Parathyroid adenoma (tissue), 2 donors: ENCODE measurements at regions not wholly inside any gene's neighbourhood (a gene's known extent, or its start where the extent isn't known, plus 50 kb on each side); places are given as distances from the start of the nearest gene placed in this dataset.

Source experiments
- H2AFZ ChIP-seq: fragments of 300-600 bp; sonication (generic); one replicate; pipeline ENCODE4 v1.7.0; 2017; ENCODE audit warnings: antibody characterized with exemption, mild to moderate bottlenecking
- H3K27ac ChIP-seq: fragments of 300-600 bp; sonication (generic); one replicate; pipeline ENCODE4 v1.7.0; 2017
- H3K27me3 ChIP-seq: fragments of 300-600 bp; sonication (generic); one replicate; pipeline ENCODE4 v1.7.0; 2017; ENCODE audit warnings: low read length; ENCODE audit not compliant: control insufficient read depth, insufficient read depth
- H3K36me3 ChIP-seq: fragments of 300-600 bp; sonication (generic); one replicate; pipeline ENCODE4 v1.7.0; 2017; ENCODE audit warnings: low read length; ENCODE audit not compliant: control insufficient read depth, insufficient read depth
- H3K4me1 ChIP-seq: fragments of 300-600 bp; sonication (generic); one replicate; pipeline ENCODE4 v1.7.0; 2017; ENCODE audit warnings: control low read depth
- H3K4me2 ChIP-seq: fragments of 300-600 bp; sonication (generic); one replicate; pipeline ENCODE4 v1.7.0; 2017; ENCODE audit warnings: low read length
- H3K4me3 ChIP-seq: fragments of 300-600 bp; sonication (generic); one replicate; pipeline ENCODE4 v1.7.0; 2017; ENCODE audit warnings: low read depth, low read length
- H3K79me2 ChIP-seq: fragments of 300-600 bp; sonication (generic); one replicate; pipeline ENCODE4 v1.7.0; 2017; ENCODE audit warnings: control low read depth
- H3K9ac ChIP-seq: fragments of 300-600 bp; sonication (generic); one replicate; pipeline ENCODE4 v1.7.0; 2017; ENCODE audit warnings: mild to moderate bottlenecking
- H3K9me3 ChIP-seq: fragments of 300-600 bp; sonication (generic); one replicate; pipeline ENCODE4 v1.7.0; 2017; ENCODE audit warnings: low read length; ENCODE audit not compliant: control insufficient read depth
- CTCF ChIP-seq: fragments of 300-600 bp; sonication (generic); IDR thresholded peaks from one replicate; pipeline ENCODE4 v1.7.0; 2017; ENCODE audit warnings: antibody characterized with exemption, mild to moderate bottlenecking
- donor health status: primary hyperparathyroidism.

DNA sequence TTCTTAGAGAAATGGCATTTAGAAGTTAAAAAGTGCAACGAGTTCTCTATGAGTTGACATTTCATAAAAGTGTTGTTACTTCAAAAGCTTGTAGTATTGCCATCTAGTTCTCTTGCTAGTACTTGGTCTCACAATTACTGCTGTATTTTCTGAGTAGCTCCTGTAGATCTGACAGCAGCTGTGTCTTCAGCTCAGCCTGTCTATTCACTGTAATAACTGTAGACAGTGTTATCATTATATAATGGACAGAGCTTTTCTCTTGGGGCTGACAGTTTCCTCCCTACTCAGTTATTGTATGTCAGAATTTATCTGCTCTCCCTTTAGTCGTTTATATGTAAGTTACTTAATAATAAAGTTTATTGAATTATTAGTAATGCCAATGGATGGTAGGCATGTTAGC is 388.7 kb upstream of the VSTM2A start:
- no peaks in the 10 kb centered on the region for H3K27me3 ChIP-seq
- no peak for TF ChIP-seq CTCF
- H3K9me3 ChIP-seq = no peaks in the 10 kb centered on the region
- H3K4me1 ChIP-seq = no peaks in the 10 kb centered on the region
- no peak overlapping the region for H3K27ac ChIP-seq
- H3K4me3 ChIP-seq = no peak overlapping the region
- no peaks in the 10 kb centered on the region for H3K79me2 ChIP-seq
- no peak overlapping the region for H3K4me2 ChIP-seq
- no peak overlapping the region for H2AFZ ChIP-seq
- no peaks in the 10 kb centered on the region for H3K36me3 ChIP-seq
- H3K9ac ChIP-seq = no peak overlapping the region

- H2AFZ ChIP-seq = no peak overlapping the region
- no peaks in the 10 kb centered on the region for H3K4me1 ChIP-seq
- no peak for TF ChIP-seq CTCF
- no peaks in the 10 kb centered on the region for H3K79me2 ChIP-seq
- H3K4me3 ChIP-seq = no peak overlapping the region
- no peak overlapping the region for H3K9ac ChIP-seq
- H3K27me3 ChIP-seq = no peaks in the 10 kb centered on the region
- no peaks in the 10 kb centered on the region for H3K36me3 ChIP-seq
- no peaks in the 10 kb centered on the region for H3K9me3 ChIP-seq
- H3K27ac ChIP-seq = no peak overlapping the region
- H3K4me2 ChIP-seq = no peak overlapping the region
Measured at GRCh38 chr7:54159088-54159487, 383.1 kb upstream of the VSTM2A start.

GRCh38 chr7:54161621-54162020 is 380.6 kb upstream of the VSTM2A start:
- H3K27ac ChIP-seq = no peak overlapping the region
- H3K79me2 ChIP-seq = no peaks in the 10 kb centered on the region
- H3K4me2 ChIP-seq = no peak overlapping the region
- H3K36me3 ChIP-seq = no peaks in the 10 kb centered on the region
- H3K9ac ChIP-seq = no peak overlapping the region
- H3K27me3 ChIP-seq = no peaks in the 10 kb centered on the region
- H3K4me1 ChIP-seq = no peaks in the 10 kb centered on the region
- H2AFZ ChIP-seq = no peak overlapping the region
- no peak for TF ChIP-seq CTCF
- no peaks in the 10 kb centered on the region for H3K9me3 ChIP-seq
- H3K4me3 ChIP-seq = no peak overlapping the region

DNA sequence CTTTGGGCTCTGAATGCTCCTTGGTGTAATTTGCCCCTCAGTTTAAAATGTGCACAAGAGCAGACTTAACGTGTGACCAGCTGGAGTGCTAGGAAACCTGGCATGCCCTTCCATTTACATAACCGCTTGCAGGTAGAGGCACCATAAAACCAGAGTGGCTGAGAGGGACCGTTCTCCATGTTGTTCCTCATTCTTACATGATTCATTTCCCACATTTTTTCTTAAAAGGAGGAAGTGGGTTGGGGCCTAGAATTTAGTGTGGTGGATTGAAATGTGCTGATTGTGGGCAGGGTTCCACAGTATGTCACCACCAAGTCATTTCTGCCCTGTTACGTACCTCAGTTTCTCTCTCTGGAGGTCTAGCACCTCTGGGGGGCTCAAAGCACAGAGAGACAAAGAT is 375.8 kb upstream of the VSTM2A start:
- Histone ChIP-seq H3K27ac (no peak overlapping the region), H3K9me3 (no peaks in the 10 kb centered on the region), H3K79me2 (no peaks in the 10 kb centered on the region), H3K9ac (no peak overlapping the region), H3K4me1 (no peaks in the 10 kb centered on the region), H3K4me3 (no peak overlapping the region), H3K4me2 (no peak overlapping the region), H2AFZ (no peak overlapping the region), H3K27me3 (no peaks in the 10 kb centered on the region), H3K36me3 (no peaks in the 10 kb centered on the region)
- TF ChIP-seq CTCF = no peak

DNA sequence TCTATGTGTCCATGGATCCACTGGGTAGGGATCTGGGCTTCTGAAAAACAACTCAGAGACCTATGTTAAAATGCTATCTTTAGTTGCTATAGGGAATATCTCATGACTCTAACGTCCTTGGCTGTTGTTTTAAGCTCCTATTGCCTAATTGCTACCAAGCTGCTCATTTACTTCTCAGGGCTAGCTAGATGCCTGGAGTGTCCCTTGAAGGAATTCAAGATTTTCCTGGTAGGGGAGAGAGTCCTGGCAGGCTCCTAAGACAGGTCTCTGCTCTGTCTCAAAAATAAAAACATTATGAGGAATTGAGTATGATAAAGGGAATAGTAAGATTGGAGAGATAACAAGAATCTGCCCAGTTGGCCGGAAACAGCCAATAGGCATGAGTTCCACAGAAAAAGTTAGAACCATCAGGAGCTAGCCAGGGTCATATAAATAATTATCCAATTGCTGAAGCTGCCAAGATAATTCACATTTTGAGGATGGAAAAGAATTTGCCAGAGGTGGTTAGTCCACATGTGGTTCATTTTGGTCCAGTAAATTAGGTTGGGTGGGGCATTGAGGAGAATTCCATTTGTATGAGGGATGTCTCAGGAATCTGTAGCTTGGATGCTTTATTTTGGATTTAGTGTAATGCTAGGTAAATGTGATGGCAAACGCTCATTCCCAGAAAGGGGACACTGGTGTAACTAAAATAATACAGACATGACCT is 362.7 kb upstream of the VSTM2A start:
- H3K9ac ChIP-seq = no peak overlapping the region
- H3K4me2 ChIP-seq = no peak overlapping the region
- H3K9me3 ChIP-seq = no peaks in the 10 kb centered on the region
- H3K4me1 ChIP-seq = no peaks in the 10 kb centered on the region
- H3K36me3 ChIP-seq = no peaks in the 10 kb centered on the region
- H3K79me2 ChIP-seq = no peaks in the 10 kb centered on the region
- H3K4me3 ChIP-seq = no peak overlapping the region
- no peak overlapping the region for H2AFZ ChIP-seq
- TF ChIP-seq CTCF = no peak
- H3K27ac ChIP-seq = no peak overlapping the region
- H3K27me3 ChIP-seq = no peaks in the 10 kb centered on the region
